Upper lobe of left lung (tissue), 4 donors: ENCODE measurements at regions not wholly inside any gene's neighbourhood (a gene's known extent, or its start where the extent isn't known, plus 50 kb on each side); places are given as distances from the start of the nearest gene placed in this dataset.

Source experiments
- EP300 ChIP-seq, 4 donors: sonication (generic); formaldehyde crosslinking; IDR thresholded peaks; one replicate each; pipeline ENCODE4 v1.5.1; 2017; ENCODE audit warnings: antibody characterized with exemption in 4 of 4, control low read depth in 2 of 4
- POLR2A ChIP-seq, 4 donors: fragments of 450-650 bp; IDR thresholded peaks; one replicate each; pipeline ENCODE4 v1.5.1; 2016 to 2017; ENCODE audit warnings: antibody characterized with exemption in 4 of 4, mild to moderate bottlenecking in 2 of 4
- POLR2AphosphoS5 ChIP-seq, 2 donors: sonication (generic); formaldehyde crosslinking; IDR thresholded peaks; one replicate each; pipeline ENCODE4 v1.5.1; 2017; ENCODE audit warnings: antibody characterized with exemption in 2 of 2
- TF ChIP-seq, protein P1 (sequence below), 6 experiments: fragments of 450-650 bp in 4 of 6; fragments of 200-600 bp in 2 of 6; sonication (generic) in 2 of 6; IDR thresholded peaks; one replicate each; pipeline ENCODE4 v1.5.1; 2016 to 2019; ENCODE audit warnings: antibody characterized with exemption in 6 of 6

DNA sequence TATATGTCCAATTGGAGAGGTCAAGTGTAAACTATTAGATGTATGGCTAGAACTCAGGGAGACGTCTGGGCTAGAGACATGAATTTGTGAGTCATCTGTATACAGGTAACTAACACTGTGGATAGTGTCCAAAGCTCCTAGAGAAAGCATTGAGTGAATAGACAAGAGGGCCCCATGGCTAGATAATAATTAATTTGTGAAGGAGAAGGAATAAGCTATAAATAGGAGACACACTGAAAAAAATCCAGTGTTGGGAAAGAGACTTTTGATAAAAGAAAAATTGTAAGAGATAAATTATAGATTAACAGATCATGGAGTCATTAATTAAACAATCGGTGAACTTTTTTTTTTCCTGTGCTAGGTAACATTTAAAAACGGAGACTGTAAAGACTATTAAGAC, 326.6 kb upstream of the PRICKLE1 start:
- TF ChIP-seq, protein P1, sequence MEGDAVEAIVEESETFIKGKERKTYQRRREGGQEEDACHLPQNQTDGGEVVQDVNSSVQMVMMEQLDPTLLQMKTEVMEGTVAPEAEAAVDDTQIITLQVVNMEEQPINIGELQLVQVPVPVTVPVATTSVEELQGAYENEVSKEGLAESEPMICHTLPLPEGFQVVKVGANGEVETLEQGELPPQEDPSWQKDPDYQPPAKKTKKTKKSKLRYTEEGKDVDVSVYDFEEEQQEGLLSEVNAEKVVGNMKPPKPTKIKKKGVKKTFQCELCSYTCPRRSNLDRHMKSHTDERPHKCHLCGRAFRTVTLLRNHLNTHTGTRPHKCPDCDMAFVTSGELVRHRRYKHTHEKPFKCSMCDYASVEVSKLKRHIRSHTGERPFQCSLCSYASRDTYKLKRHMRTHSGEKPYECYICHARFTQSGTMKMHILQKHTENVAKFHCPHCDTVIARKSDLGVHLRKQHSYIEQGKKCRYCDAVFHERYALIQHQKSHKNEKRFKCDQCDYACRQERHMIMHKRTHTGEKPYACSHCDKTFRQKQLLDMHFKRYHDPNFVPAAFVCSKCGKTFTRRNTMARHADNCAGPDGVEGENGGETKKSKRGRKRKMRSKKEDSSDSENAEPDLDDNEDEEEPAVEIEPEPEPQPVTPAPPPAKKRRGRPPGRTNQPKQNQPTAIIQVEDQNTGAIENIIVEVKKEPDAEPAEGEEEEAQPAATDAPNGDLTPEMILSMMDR (IDR thresholded peaks at IDR 0.05), result no peak
- no peak for TF ChIP-seq POLR2A (IDR thresholded peaks at IDR 0.05)
- no peak for TF ChIP-seq EP300 (IDR thresholded peaks at IDR 0.05)
- TF ChIP-seq POLR2AphosphoS5 (IDR thresholded peaks at IDR 0.05), result no peak
